Stomach (tissue), 4 donors: ENCODE measurements at regions not wholly inside any gene's neighbourhood (a gene's known extent, or its start where the extent isn't known, plus 50 kb on each side); places are given as distances from the start of the nearest gene placed in this dataset.

Experiments
- POLR2AphosphoS5 ChIP-seq, 3 donors: sonication (generic); formaldehyde crosslinking; IDR thresholded peaks; one replicate each; pipeline ENCODE4 v1.6.1; 2016; ENCODE audit warnings: antibody characterized with exemption in 3 of 3
- TF ChIP-seq, protein P1 (sequence below), 7 experiments: fragments of 450-650 bp in 4 of 7; fragments of 200-600 bp in 3 of 7; sonication (generic) in 3 of 7; IDR thresholded peaks; one replicate each; pipeline ENCODE4 v1.5.1; 2016 to 2019; ENCODE audit warnings: antibody characterized with exemption in 7 of 7, control low read depth in 2 of 7, mild to moderate bottlenecking in 1 of 7

DNA sequence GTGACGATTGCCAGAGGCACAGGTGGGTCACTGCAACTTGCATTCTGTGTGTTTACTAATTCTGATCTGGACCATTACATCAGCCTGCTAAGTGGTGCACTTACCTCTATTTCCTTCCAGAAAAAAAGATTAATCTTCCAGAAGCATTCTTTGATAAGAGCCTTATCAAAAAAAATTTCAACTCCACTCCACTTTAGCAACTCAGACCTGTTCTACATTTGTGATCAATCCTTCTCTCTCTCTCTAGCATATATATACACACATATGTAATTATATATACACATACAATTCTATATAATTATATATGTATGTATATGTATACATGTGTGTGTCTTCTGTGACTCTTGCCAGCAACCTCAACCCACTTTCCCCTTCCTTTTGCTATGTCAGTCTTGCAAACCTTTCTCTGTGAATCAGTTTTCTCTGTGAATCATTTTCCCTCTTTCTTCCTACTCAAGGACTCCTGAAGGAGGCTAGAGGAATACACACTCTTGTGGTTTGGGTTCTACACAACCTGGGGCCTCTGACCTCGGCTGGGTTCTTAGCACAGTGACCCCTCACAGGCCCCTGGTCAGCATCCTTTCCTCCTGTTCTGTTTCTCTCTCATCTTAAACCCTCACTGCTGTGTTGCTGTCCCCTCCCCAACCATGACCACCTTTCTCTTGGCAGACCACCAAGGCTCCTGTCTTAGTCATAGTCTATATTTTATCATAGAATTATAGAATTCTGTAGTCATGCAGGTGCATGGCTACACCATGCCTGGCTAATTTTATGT is 130.4 kb upstream of the PELI1 start:
- TF ChIP-seq, protein P1, sequence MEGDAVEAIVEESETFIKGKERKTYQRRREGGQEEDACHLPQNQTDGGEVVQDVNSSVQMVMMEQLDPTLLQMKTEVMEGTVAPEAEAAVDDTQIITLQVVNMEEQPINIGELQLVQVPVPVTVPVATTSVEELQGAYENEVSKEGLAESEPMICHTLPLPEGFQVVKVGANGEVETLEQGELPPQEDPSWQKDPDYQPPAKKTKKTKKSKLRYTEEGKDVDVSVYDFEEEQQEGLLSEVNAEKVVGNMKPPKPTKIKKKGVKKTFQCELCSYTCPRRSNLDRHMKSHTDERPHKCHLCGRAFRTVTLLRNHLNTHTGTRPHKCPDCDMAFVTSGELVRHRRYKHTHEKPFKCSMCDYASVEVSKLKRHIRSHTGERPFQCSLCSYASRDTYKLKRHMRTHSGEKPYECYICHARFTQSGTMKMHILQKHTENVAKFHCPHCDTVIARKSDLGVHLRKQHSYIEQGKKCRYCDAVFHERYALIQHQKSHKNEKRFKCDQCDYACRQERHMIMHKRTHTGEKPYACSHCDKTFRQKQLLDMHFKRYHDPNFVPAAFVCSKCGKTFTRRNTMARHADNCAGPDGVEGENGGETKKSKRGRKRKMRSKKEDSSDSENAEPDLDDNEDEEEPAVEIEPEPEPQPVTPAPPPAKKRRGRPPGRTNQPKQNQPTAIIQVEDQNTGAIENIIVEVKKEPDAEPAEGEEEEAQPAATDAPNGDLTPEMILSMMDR (IDR thresholded peaks at IDR 0.05): no peak
- no peak for TF ChIP-seq POLR2AphosphoS5 (IDR thresholded peaks at IDR 0.05)
